ENCODE measurements at regions not wholly inside any gene's neighbourhood (a gene's known extent, or its start where the extent isn't known, plus 50 kb on each side); places are given as distances from the start of the nearest gene placed in this dataset.

- POLR2A ChIA-PET: no interaction called here
- no peak for TF ChIP-seq TCF7 (IDR thresholded peaks at IDR 0.05; ENCODE audit: low read depth)
- no peak for TF ChIP-seq TARDBP (CRISPR knock-in tag; IDR thresholded peaks at IDR 0.05)
- no peak for TF ChIP-seq ZNF253 (CRISPR knock-in tag; IDR thresholded peaks at IDR 0.05; ENCODE audit: borderline replicate concordance)
- no peak for TF ChIP-seq ATF4 (CRISPR knock-in tag; IDR thresholded peaks at IDR 0.05)
- no peak for TF ChIP-seq ELF3 (CRISPR knock-in tag; IDR thresholded peaks at IDR 0.05)
- TF ChIP-seq SOX13 (IDR thresholded peaks at IDR 0.05): no peak
- TF ChIP-seq SOX13 (CRISPR knock-in tag; conservative IDR thresholded peaks at IDR 0.05 in 1 of 2, IDR thresholded peaks at IDR 0.05 in 1 of 2): no peak
- no peak for TF ChIP-seq NFYB (CRISPR knock-in tag; IDR thresholded peaks at IDR 0.05)
- TF ChIP-seq ARNT2 (CRISPR knock-in tag; IDR thresholded peaks at IDR 0.05; ENCODE audit: low read depth): no peak
- no peak for TF ChIP-seq MIER2 (CRISPR knock-in tag; IDR thresholded peaks at IDR 0.05)
- no peak for TF ChIP-seq ZNF607 (CRISPR knock-in tag; IDR thresholded peaks at IDR 0.05; ENCODE audit: borderline replicate concordance)
- TF ChIP-seq SRSF4 (IDR thresholded peaks at IDR 0.05; ENCODE audit: low read depth, low read length, poor library complexity, severe bottlenecking): no peak
- TF ChIP-seq TBX2 (CRISPR knock-in tag; IDR thresholded peaks at IDR 0.05; ENCODE audit: borderline replicate concordance): no peak
- TF ChIP-seq BCLAF1 (IDR thresholded peaks at IDR 0.05): no peak
- TF ChIP-seq SIX4 (CRISPR knock-in tag; IDR thresholded peaks at IDR 0.05): no peak
- Histone ChIP-seq H3K4me1 (ENCODE audit: insufficient read depth, low read length) (peaks cover 63% of the 10 kb centered on the region), H4K20me1 (ENCODE audit: insufficient read depth, low read length) (no peaks in the 10 kb centered on the region), H3K9me3 (ENCODE audit: low read length) (no peaks in the 10 kb centered on the region), H3K79me2 (ENCODE audit: insufficient read depth, low read length) (no peaks in the 10 kb centered on the region), H3K27ac (ENCODE audit: extremely low read length, insufficient read depth, low read length) (no peak overlapping the region), H3K27me3 (ENCODE audit: control insufficient read depth in 1 of 2, insufficient read depth in 2 of 2, low read length in 2 of 2) (no peaks in the 10 kb centered on the region), H3K9ac (ENCODE audit: insufficient read depth, low read depth, low read length) (no peak overlapping the region), H3K4me2 (ENCODE audit: low read depth, low read length) (no peak overlapping the region), H3K4me3 (replicated peaks in 1 of 3; ENCODE audit: insufficient read depth in 1 of 3, low read depth in 2 of 3, low read length in 3 of 3) (no peak overlapping the region), H2AFZ (ENCODE audit: low read length) (no peak overlapping the region), H3K36me3 (replicated peaks in 1 of 2; ENCODE audit: control insufficient read depth in 1 of 2, insufficient read depth in 2 of 2, low read length in 2 of 2) (no peaks in the 10 kb centered on the region)
- FAIRE-seq (no peak), DNase-seq (ENCODE audit: low spot score) (no peak), ATAC-seq (no peak)
- CTCF ChIA-PET (ENCODE audit: low intra/inter-chr PET ratio, low total read pairs): no interaction called here
- in situ Hi-C loops (cut with HindIII; ENCODE audit: extremely low pct_ligation_motif_present, low pct_unique_long_range_greater_than_20kb) (no loop called here), intact Hi-C loops (cut with micrococcal nuclease; ENCODE audit: unreplicated experiment) (no loop called here)
- BruUV-seq (replicated peaks): no TSS peak
- 80% methylated on average over 2 of the region's 2 CpGs for WGBS (ENCODE audit: low lambda C conversion rate)
Measured at GRCh38 chr3:124574012-124574411, 156.2 kb upstream of the UMPS start.

All from HepG2 (cell line).